Stimulated activated memory B cell treated with anti-CD40 and anti-IgM and Interleukin-4, amounts not matched to agents 10 μg/mL and 1 μg/mL and 100 μg/mL, for 72 hours (primary cell): ENCODE measurements at regions not wholly inside any gene's neighbourhood (a gene's known extent, or its start where the extent isn't known, plus 50 kb on each side); places are given as distances from the start of the nearest gene placed in this dataset.

ENCODE experiments used
- ATAC-seq: fragments of 150-1000 bp; cut with Tn5 transposase; 2 replicates; pipeline ENCODE4 v1.10.0; 2021
- H3K27ac Mint-ChIP-seq: one replicate; pipeline ENCODE4 v1.8.0; 2022; ENCODE audit warnings: mild to moderate bottlenecking, mixed read lengths
- H3K27me3 Mint-ChIP-seq: one replicate; pipeline ENCODE4 v1.8.0; 2022; ENCODE audit warnings: mixed read lengths
- H3K36me3 Mint-ChIP-seq: one replicate; pipeline ENCODE4 v1.8.0; 2022; ENCODE audit warnings: mixed read lengths
- H3K4me1 Mint-ChIP-seq: one replicate; pipeline ENCODE4 v1.8.0; 2022; ENCODE audit warnings: mixed read lengths
- H3K4me3 Mint-ChIP-seq: one replicate; pipeline ENCODE4 v1.8.0; 2022; ENCODE audit warnings: mild to moderate bottlenecking, moderate library complexity, mixed read lengths
- H3K9me3 Mint-ChIP-seq: one replicate; pipeline ENCODE4 v1.8.0; 2022; ENCODE audit warnings: mixed read lengths

DNA sequence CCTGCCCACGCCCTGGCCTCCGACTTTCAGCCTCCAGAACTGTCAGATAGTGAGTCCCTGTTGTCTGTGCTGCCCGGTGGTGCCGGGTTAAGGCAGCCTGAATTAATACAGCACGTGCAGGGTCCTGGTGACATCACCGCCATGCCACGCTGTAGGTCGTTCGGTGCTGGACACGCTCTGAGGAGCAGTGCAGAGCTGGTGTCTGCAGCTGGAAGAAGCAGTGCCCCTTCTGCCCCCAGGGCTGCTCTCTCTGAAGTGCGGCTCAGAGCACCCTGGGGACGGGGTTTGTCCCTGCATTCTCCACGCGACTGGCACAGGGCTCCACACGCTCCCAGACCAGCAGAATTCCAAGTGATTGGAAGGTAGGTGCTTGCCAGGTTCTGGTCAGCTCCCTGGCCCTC, 831.5 kb downstream of the TBC1D22A start:
- peaks cover 2% of the 10 kb centered on the region for H3K9me3 Mint-ChIP-seq
- no peaks in the 10 kb centered on the region for H3K36me3 Mint-ChIP-seq
- peak; percentile 5 for ATAC-seq
- no peaks in the 10 kb centered on the region for H3K27me3 Mint-ChIP-seq
- no peak overlapping the region for H3K27ac Mint-ChIP-seq
- H3K4me1 Mint-ChIP-seq: no peaks in the 10 kb centered on the region
- H3K4me3 Mint-ChIP-seq: no peak overlapping the region

DNA sequence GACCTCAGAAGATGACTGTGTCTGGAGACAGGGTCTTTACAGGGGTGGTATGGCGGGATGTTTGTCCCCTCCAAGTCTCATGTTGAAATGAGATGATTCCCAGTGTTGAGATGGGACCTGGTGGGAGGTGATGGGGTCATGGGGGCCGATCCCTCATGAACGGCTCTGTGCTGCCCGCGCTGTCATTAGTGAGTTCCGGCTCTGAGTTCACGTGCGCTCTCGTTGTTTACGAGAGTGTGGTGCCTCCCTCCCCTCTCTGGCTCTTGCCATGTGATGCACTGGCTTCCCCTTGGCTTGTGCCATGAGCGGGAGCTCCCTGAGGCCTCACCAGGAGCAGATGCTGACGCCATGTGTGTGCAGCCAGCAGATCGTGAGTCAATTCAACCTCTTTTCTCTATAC, 830.8 kb downstream of the TBC1D22A start:
- H3K4me3 Mint-ChIP-seq: no peak overlapping the region
- no peak overlapping the region for H3K27ac Mint-ChIP-seq
- no peaks in the 10 kb centered on the region for H3K27me3 Mint-ChIP-seq
- peaks cover under 1% of the 10 kb centered on the region for H3K9me3 Mint-ChIP-seq
- H3K36me3 Mint-ChIP-seq: no peaks in the 10 kb centered on the region
- no peak for ATAC-seq
- H3K4me1 Mint-ChIP-seq: no peaks in the 10 kb centered on the region

- Mint-ChIP-seq H3K4me3 (no peak overlapping the region), H3K27me3 (no peaks in the 10 kb centered on the region), H3K36me3 (no peaks in the 10 kb centered on the region), H3K27ac (no peak overlapping the region), H3K4me1 (no peaks in the 10 kb centered on the region), H3K9me3 (peaks cover 2% of the 10 kb centered on the region)
- ATAC-seq: no peak
Observed at GRCh38 chr22:47592791-47593190, 830.3 kb downstream of the TBC1D22A start.

DNA sequence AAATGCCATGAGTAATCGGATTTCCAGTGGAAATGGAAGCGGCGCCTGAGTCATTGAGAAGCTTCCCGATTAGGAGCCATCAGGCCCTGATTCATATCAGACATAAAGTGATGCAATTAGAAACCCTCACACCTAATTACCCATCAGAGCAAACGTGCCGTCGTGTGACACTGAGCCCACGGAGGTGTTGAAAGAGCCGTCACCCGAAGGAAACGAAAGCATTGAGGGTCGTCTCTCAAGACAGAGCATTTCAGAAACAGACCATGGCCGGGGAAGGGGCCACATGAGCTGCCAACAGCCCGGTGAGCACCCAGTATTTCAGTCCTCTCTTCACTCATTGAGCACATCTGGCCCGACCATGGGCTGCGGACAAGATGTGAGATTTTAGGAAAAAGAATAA, 829.3 kb downstream of the TBC1D22A start:
- H3K27me3 Mint-ChIP-seq: no peaks in the 10 kb centered on the region
- no peak overlapping the region for H3K4me3 Mint-ChIP-seq
- no peak for ATAC-seq
- H3K36me3 Mint-ChIP-seq: no peaks in the 10 kb centered on the region
- H3K9me3 Mint-ChIP-seq: peaks cover 2% of the 10 kb centered on the region
- no peaks in the 10 kb centered on the region for H3K4me1 Mint-ChIP-seq
- no peak overlapping the region for H3K27ac Mint-ChIP-seq

GRCh38 chr22:47591016-47591415, 828.6 kb downstream of the TBC1D22A start:
- H3K9me3 Mint-ChIP-seq: peaks cover 2% of the 10 kb centered on the region
- H3K27ac Mint-ChIP-seq: no peak overlapping the region
- no peak for ATAC-seq
- no peaks in the 10 kb centered on the region for H3K27me3 Mint-ChIP-seq
- no peaks in the 10 kb centered on the region for H3K36me3 Mint-ChIP-seq
- H3K4me1 Mint-ChIP-seq: no peaks in the 10 kb centered on the region
- no peak overlapping the region for H3K4me3 Mint-ChIP-seq

DNA sequence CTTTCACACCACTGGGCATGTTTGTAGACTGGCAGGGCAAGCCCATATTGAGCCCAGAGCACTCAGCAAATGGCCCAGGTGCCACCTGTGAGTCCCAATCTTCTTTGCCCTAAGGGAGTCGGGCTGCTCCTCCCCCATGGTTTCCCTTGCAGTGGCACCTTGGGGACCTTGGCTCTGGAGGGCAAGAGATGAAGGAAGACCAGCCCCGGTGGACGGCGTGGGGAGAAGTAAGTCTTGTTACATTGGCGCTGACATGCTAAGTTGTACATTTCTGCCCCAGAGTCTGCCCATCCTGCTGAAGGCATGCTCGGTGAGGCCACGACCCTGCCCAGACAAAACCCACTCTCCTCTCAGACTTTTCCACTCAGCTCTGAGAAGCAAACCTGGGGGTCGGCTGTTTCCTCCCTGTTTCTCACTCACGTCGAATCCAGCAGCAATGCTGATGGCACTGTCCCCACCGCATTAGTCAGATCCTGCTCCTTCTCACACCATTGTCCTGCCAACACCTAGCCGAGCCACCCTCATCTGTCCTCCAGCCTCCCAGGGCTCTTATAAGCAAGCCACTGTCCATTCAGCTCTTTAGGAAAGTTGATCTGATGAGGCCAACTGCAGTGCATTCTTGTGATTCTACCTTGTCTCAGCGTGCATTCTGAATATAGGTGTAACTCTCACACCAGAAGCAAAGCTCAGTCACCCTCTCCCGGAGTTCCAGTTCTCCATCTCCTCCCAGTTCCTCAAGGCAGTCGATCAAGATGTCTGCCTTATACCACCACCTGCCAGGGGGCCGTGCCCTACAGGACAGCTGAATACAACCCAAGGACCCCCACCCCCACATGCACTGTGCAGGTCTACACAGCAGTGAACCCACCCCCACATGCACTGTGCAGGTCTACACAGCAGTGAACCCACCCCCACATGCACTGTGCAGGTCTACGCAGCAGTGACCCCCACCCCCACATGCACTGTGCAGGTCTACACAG, 827.1 kb downstream of the TBC1D22A start:
- Mint-ChIP-seq H3K4me3 (no peak overlapping the region), H3K9me3 (peaks cover 7% of the 10 kb centered on the region), H3K4me1 (no peaks in the 10 kb centered on the region), H3K27me3 (no peaks in the 10 kb centered on the region), H3K36me3 (no peaks in the 10 kb centered on the region), H3K27ac (no peak overlapping the region)
- no peak for ATAC-seq

DNA sequence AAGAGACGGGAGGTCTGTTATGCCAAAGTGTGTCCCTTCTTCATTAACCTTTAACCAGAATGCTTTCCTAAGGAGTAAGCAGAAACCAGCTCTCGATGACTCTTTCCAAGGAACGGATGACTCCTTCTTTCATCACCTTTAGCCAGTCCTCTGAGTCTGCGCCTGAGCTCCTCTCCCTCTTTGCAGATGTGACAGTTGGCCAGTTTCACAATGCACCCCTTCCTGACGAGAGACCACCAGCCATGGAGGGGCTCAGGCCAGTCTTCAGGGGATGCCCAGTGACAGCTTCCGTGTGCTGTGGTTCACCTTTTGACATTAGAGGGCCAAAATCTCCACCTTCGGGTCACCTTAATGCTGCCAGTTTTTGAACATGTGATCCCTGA, 826.1 kb downstream of the TBC1D22A start:
- ATAC-seq: no peak
- no peak overlapping the region for H3K4me3 Mint-ChIP-seq
- no peak overlapping the region for H3K27ac Mint-ChIP-seq
- no peaks in the 10 kb centered on the region for H3K4me1 Mint-ChIP-seq
- H3K36me3 Mint-ChIP-seq: no peaks in the 10 kb centered on the region
- no peaks in the 10 kb centered on the region for H3K27me3 Mint-ChIP-seq
- H3K9me3 Mint-ChIP-seq: peaks cover 7% of the 10 kb centered on the region

DNA sequence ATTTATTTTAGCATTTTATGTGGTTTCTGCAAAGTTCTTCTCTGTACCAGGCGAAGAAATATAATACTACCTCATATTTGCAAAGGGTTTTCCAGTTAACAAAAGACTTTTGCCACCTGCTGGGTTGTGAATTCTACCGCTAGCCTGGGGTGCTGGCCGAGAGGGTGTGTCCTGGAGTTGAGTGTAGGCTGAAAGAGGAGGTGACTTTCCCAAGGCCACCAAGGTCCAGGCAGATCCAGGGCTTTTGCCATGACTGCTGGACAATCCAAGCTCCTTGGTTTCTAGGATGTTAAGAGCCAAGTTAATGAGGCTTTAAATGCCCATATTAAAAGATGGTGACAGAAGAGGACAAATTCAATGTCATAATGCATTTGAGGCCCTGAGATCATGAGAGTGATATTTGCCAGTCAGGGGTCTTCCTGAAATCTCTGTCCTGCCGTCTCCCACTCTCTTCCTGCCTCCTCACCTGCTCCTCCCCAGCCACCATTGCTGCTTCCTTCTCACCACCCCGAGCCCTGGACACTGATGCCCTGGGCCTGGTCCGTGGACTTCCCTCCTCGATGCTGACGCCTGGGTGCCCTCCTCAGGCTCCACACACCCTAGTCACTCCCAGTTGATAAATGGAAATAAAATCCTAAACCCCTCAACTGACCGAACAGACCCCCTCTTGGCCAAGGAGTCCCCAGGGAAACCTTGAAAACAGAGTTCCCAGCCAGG, 825.6 kb downstream of the TBC1D22A start:
- H3K4me3 Mint-ChIP-seq: no peak overlapping the region
- no peak overlapping the region for H3K27ac Mint-ChIP-seq
- H3K9me3 Mint-ChIP-seq: peaks cover 7% of the 10 kb centered on the region
- H3K36me3 Mint-ChIP-seq: no peaks in the 10 kb centered on the region
- no peak for ATAC-seq
- H3K27me3 Mint-ChIP-seq: no peaks in the 10 kb centered on the region
- no peaks in the 10 kb centered on the region for H3K4me1 Mint-ChIP-seq

DNA sequence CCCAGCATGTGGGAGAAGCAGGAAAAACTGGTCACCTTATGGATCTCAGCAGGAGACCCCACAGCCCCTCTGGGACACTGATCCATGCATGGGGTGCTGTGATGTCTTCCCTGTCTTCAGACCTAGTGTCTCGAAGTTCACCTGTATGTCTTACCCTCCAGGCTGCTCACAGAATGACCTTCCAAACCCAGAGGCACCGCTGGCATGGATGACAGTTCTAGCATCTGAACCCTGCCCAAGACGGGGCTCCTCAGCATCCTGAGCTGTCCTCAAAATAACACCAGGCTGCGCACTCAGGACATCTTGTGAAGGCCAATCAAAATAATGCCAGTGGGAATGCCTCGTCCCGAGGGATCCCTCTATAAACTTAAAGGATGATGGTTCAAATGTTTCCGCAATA, 824.9 kb downstream of the TBC1D22A start:
- H3K27ac Mint-ChIP-seq: no peak overlapping the region
- no peak for ATAC-seq
- no peak overlapping the region for H3K4me3 Mint-ChIP-seq
- no peaks in the 10 kb centered on the region for H3K36me3 Mint-ChIP-seq
- H3K4me1 Mint-ChIP-seq: no peaks in the 10 kb centered on the region
- H3K9me3 Mint-ChIP-seq: peaks cover 7% of the 10 kb centered on the region
- no peaks in the 10 kb centered on the region for H3K27me3 Mint-ChIP-seq

DNA sequence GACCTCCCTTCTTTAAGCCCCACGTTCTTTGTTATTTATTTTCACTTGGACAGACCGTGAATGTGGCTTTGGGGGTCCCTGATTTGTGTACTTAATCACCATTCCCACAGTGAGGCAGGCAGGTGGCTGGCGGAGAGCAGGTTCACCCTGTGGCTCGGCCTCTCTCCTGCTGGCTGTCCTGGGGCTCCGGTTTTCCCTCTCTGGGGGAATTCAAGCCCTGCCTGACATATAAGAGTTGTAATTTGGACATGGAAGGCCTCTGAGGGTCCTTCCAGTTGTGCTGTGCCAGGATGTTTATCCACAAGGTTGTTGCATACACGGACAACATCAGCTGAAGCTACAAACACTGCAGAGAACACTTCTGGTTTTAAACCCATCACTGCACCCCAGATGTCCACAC, 824.5 kb downstream of the TBC1D22A start:
- Mint-ChIP-seq H3K27me3 (no peaks in the 10 kb centered on the region), H3K4me1 (no peaks in the 10 kb centered on the region)

GRCh38 chr22:47586038-47586437, 823.6 kb downstream of the TBC1D22A start:
- Mint-ChIP-seq H3K4me1 (no peaks in the 10 kb centered on the region), H3K9me3 (peaks cover 7% of the 10 kb centered on the region), H3K36me3 (no peaks in the 10 kb centered on the region), H3K27ac (no peak overlapping the region), H3K4me3 (no peak overlapping the region), H3K27me3 (no peaks in the 10 kb centered on the region)
- no peak for ATAC-seq

More for the DNA sequence above, 824.5 kb downstream of the TBC1D22A start:
- H3K36me3 Mint-ChIP-seq: no peaks in the 10 kb centered on the region
- H3K27ac Mint-ChIP-seq: no peak overlapping the region
- H3K9me3 Mint-ChIP-seq: peaks cover 7% of the 10 kb centered on the region
- no peak for ATAC-seq
- H3K4me3 Mint-ChIP-seq: no peak overlapping the region

DNA sequence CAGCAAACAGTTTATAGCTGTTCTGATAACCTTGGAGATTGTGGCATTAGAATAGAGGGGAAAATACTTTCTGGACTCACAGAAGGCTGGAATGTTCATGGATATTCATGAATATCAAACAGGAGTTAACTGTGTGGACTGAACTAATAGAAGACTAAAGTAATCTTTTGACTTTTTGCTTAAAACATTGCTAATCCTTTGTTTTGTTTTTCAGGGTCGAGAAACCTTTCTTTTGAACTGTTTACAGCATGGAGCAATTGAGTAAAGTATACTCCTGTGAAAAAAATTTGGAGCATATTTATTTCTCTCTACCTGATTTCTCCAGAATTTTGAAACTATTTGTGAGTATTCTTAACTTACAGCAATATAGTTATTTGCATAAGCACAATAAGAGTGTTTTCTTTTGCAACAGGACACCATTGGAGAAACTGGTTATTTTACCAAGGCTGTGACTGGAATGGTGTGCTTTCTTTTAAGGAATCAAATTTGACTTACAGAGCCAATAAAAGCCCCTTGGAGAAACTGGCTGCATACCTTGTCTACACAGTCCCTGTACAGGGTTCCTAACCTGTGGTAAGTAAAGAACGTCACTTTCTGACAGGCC, 821.6 kb downstream of the TBC1D22A start:
- H3K4me1 Mint-ChIP-seq: no peaks in the 10 kb centered on the region
- no peak overlapping the region for H3K27ac Mint-ChIP-seq
- ATAC-seq: no peak
- H3K9me3 Mint-ChIP-seq: peaks cover 7% of the 10 kb centered on the region
- H3K36me3 Mint-ChIP-seq: no peaks in the 10 kb centered on the region
- no peaks in the 10 kb centered on the region for H3K27me3 Mint-ChIP-seq
- no peak overlapping the region for H3K4me3 Mint-ChIP-seq

DNA sequence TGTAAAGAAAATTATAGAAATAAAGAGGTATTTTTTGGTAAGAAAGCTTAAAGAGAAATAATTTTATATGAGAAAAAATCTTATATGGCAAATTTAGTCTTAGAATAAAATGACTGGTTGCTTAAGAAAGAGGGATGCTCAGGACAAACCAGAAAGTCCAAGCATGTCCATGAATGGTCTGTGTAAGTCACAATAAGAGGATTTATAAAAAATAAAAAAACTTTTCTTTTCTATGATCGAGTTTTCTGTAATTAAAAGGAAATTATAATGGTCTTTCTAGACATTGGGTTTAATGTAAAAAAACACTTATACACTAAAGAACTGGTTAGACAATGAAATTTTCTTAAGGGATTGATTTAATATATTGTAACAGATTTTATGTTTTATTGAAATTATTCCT, 819.6 kb downstream of the TBC1D22A start:
- H3K27ac Mint-ChIP-seq: no peak overlapping the region
- peaks cover 5% of the 10 kb centered on the region for H3K9me3 Mint-ChIP-seq
- H3K4me1 Mint-ChIP-seq: no peaks in the 10 kb centered on the region
- no peak for ATAC-seq
- H3K36me3 Mint-ChIP-seq: no peaks in the 10 kb centered on the region
- H3K4me3 Mint-ChIP-seq: no peak overlapping the region
- H3K27me3 Mint-ChIP-seq: no peaks in the 10 kb centered on the region

DNA sequence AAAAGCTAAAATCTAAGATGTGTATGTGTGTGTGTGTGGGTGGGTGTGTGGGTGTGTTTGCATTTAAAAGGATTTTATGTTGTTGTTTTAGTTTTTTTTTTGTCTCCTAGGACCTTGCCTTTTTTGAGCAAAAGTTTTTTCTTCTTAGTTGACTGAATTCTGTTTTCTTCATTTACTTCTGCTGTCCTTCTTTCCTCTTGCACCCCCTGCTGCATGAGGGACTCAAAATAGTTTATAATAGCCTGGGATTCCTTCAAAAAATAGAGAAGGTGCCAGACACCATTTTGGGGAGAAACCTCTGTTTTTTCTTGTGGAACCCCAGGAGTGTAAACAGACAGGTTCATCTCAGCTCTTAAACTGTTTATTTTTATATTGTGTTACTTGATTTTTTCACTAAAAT, 817.7 kb downstream of the TBC1D22A start:
- ATAC-seq: no peak
- Mint-ChIP-seq H3K27me3 (no peaks in the 10 kb centered on the region), H3K9me3 (peaks cover 4% of the 10 kb centered on the region), H3K36me3 (no peaks in the 10 kb centered on the region), H3K4me1 (no peaks in the 10 kb centered on the region), H3K27ac (no peak overlapping the region), H3K4me3 (no peak overlapping the region)

GRCh38 chr22:47576908-47577307, 814.5 kb downstream of the TBC1D22A start:
- H3K4me1 Mint-ChIP-seq: no peaks in the 10 kb centered on the region
- H3K27me3 Mint-ChIP-seq: no peaks in the 10 kb centered on the region
- H3K36me3 Mint-ChIP-seq: no peaks in the 10 kb centered on the region
- no peaks in the 10 kb centered on the region for H3K9me3 Mint-ChIP-seq
- H3K27ac Mint-ChIP-seq: no peak overlapping the region
- H3K4me3 Mint-ChIP-seq: no peak overlapping the region
- no peak for ATAC-seq
